ENCODE measurements at regions not wholly inside any gene's neighbourhood (a gene's known extent, or its start where the extent isn't known, plus 50 kb on each side); places are given as distances from the start of the nearest gene placed in this dataset.

GRCh38 chr21:31538816-31539215, 120.7 kb upstream of the SOD1 start:
- TF ChIP-seq CTCF (IDR thresholded peaks at IDR 0.05; ENCODE audit: low read depth, low read length, poor library complexity, severe bottlenecking) (no peak), EZH2phosphoT487 (IDR thresholded peaks at IDR 0.05; ENCODE audit: borderline replicate concordance, low read length) (no peak)
